Heart left ventricle (tissue), 13 donors: ENCODE measurements at regions not wholly inside any gene's neighbourhood (a gene's known extent, or its start where the extent isn't known, plus 50 kb on each side); places are given as distances from the start of the nearest gene placed in this dataset.

Source experiments
- CTCF ChIP-seq, 12 donors: fragments of 200-600 bp; sonication (generic) in 4 of 12; IDR thresholded peaks; one replicate each; pipeline versions ENCODE4 v1.5.0 to v1.8.0; 2018 to 2022; ENCODE audit warnings: antibody characterized with exemption in 12 of 12, mild to moderate bottlenecking in 5 of 12
- POLR2A ChIP-seq, 2 donors: fragments of 450-650 bp; IDR thresholded peaks; one replicate each; pipeline ENCODE4 v1.6.1; 2017; ENCODE audit warnings: antibody characterized with exemption in 2 of 2, mild to moderate bottlenecking in 2 of 2, moderate library complexity in 2 of 2
- donor health status: ischemic (EF 13 %, LVEDD 7.1; RV severe dilation, severe dysfunction).
- donor health status: DM: no; HTN: yes; CAD: no.
- donor health status: DM: no; HTN: no; CAD: no.
- donor health status: ischemic (EF 25% LVEDD 6.9; RV normal size, moderate dysfunction).
- donor health status: ischemic (EF 25% LVEDD 5.7; RV mildly dilated, moderate dysfunction).
- donor health status: ischemic (EF 35%, LVEDD 5.7; RV mildly dilated, moderate dysfunction).
- donor health status: nonischemic (EF 11% LVEDD 7.7; RV severe dilation, severe dysfunction).
- donor health status: DM: yes; HTN: yes; CAD: no.
- donor health status: PGD.
- donor health status: ischemic (EF 29% LVEDD 5.4; RV normal size, mild dysfunction).
- donor health status: nonischemic (EF 23%, LVEDD 6.1; RV moderate dilation, normal function).

- no peak for TF ChIP-seq CTCF (IDR thresholded peaks at IDR 0.05)
- TF ChIP-seq POLR2A (IDR thresholded peaks at IDR 0.05) = no peak
Measured at GRCh38 chr4:138045036-138045435, 197.1 kb downstream of the SLC7A11 start.
